ENCODE measurements at regions not wholly inside any gene's neighbourhood (a gene's known extent, or its start where the extent isn't known, plus 50 kb on each side); places are given as distances from the start of the nearest gene placed in this dataset.
"Not testable (repeated sequence)": the region's sequence is repeated elsewhere in the genome, so short reads cannot be mapped to it uniquely, and the experiment has no call there.

DNA sequence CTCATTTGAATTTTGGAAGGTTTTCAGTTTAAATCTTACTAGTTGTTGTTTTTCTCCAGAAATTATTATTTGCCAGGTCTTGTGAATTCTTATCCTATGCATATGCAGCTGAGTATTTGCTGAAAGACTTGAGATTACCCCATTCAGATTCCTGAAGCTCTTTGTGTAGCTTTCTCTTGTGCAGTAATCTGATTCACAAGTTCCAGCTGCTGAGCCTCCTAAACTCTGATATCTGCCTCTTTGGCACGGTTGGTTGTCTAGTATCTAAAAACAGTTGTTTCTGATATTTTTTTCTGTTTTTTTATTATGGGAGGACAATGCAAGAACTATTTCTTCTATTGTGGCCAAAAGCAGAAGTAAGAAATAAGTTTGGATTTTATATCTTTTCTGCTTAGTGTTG lies 863.9 kb upstream of the MANEA start:
- H3K27ac Mint-ChIP-seq, result no peak overlapping the region
- H3K4me3 Mint-ChIP-seq (ENCODE audit: low read depth), result no peak overlapping the region
- no peaks in the 10 kb centered on the region for H3K9me3 Mint-ChIP-seq (ENCODE audit: low read depth)

DNA sequence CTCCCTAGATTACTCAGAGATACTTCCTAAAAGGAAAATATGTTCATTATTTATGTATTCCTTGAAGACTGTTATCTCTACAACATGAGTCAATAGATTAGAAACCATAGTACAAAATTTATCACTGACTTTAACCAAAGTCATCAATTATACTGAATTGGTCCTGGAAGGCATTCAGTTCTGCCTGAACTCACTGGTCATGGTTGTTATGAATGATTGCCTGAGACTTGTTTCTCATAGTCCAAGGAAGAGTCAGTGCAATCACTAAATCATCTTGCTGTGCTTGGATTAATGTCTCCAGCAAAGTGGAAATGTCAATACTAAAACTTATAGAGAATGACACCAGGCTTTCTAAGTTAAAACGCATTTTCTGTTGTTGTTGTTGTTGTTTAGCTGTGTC lies 878.6 kb upstream of the MANEA start:
- Mint-ChIP-seq H3K36me3 (ENCODE audit: insufficient read depth) (no peaks in the 10 kb centered on the region), H3K27me3 (no peaks in the 10 kb centered on the region), H3K27ac (no peak overlapping the region), H3K4me1 (ENCODE audit: low read depth) (peaks cover 16% of the 10 kb centered on the region), H3K9me3 (ENCODE audit: low read depth) (peaks cover 3% of the 10 kb centered on the region), H3K4me3 (ENCODE audit: low read depth) (no peak overlapping the region)
- DNase-seq (ENCODE audit: low spot score, unreplicated experiment), result no peak
- TF ChIP-seq CTCF (IDR thresholded peaks at IDR 0.05; ENCODE audit: unreplicated experiment), result no peak

More for the DNA sequence above, 863.9 kb upstream of the MANEA start:
- TF ChIP-seq CTCF (IDR thresholded peaks at IDR 0.05; ENCODE audit: unreplicated experiment), result no peak
- no peaks in the 10 kb centered on the region for H3K27me3 Mint-ChIP-seq
- DNase-seq (ENCODE audit: low spot score, unreplicated experiment), result no peak
- no peaks in the 10 kb centered on the region for H3K4me1 Mint-ChIP-seq (ENCODE audit: low read depth)
- no peaks in the 10 kb centered on the region for H3K36me3 Mint-ChIP-seq (ENCODE audit: insufficient read depth)

DNA sequence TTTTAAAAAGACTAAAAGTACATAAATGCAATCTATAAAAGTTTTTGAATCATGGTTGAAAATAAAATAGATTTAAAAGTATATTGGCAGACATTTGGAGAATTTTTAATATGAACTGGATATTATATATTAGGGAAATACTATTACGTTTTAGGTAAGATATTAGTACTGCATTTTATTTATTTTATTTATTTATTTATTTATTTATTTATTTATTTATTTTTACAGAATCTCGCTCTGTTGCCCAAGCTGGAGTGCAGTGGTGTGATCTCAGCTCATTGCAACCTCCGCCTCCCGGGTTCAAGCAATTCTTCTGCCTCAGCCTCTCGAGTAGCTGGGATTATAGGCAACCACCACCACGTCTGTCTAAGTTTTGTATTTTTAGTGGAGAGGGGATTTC lies 890.1 kb upstream of the MANEA start:
- not testable (repeated sequence) for H3K4me1 Mint-ChIP-seq (ENCODE audit: low read depth); DNase-seq (ENCODE audit: low spot score, unreplicated experiment); H3K27ac Mint-ChIP-seq; H3K36me3 Mint-ChIP-seq (ENCODE audit: insufficient read depth); H3K9me3 Mint-ChIP-seq (ENCODE audit: low read depth); H3K27me3 Mint-ChIP-seq; H3K4me3 Mint-ChIP-seq (ENCODE audit: low read depth)

DNA sequence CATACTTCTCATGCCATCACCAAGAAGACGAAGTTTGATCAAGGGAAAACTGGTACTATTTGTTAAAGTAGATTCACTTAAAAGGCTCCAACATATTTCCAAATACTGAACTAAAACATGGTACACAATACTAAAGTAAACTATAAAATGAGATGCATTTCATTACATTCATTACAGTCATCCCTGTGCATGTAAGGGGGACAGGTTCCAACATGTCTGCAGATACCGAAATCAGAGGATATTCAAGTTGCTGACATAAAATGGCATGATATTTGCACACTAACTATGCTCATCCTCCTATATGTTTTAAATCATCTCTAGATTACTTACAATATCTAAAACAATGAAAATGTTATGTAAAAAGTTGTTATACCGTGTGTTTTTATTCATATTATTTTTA lies 893.9 kb upstream of the MANEA start:
- Mint-ChIP-seq H3K4me3 (ENCODE audit: low read depth) (no peak overlapping the region), H3K36me3 (ENCODE audit: insufficient read depth) (no peaks in the 10 kb centered on the region), H3K4me1 (ENCODE audit: low read depth) (no peaks in the 10 kb centered on the region), H3K27ac (no peak overlapping the region), H3K27me3 (no peaks in the 10 kb centered on the region), H3K9me3 (ENCODE audit: low read depth) (no peaks in the 10 kb centered on the region)
- no peak for TF ChIP-seq CTCF (IDR thresholded peaks at IDR 0.05; ENCODE audit: unreplicated experiment)
- DNase-seq (ENCODE audit: low spot score, unreplicated experiment), result no peak

DNA sequence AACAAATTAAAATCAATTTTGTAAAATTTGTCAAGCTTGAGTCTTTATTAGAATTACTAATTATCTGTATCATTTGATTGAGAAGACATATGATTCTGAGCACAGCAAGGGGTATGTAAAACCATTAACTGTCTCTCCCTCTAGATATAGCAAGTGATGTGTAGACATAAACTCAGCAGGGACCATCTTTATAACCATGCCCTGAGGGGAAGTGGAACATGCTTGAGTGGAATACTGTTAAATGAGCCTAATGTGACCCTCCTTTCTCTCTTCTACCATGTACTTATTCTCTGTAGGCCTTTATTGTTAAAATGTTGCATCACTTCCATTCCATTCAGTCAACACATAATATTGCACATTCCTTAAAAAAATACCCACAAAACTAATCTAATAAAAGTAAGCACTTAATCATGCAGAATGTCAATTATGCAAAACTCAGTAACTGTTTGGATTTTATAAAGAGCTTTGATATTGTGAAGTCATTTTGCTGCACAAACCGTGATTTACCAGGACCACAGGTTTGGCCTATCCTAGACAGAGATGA lies 896.6 kb upstream of the MANEA start:
- H3K4me1 Mint-ChIP-seq (ENCODE audit: low read depth), result no peaks in the 10 kb centered on the region
- no peaks in the 10 kb centered on the region for H3K27me3 Mint-ChIP-seq
- no peak overlapping the region for H3K4me3 Mint-ChIP-seq (ENCODE audit: low read depth)
- no peak for TF ChIP-seq CTCF (IDR thresholded peaks at IDR 0.05; ENCODE audit: unreplicated experiment)
- H3K27ac Mint-ChIP-seq, result no peak overlapping the region
- no peak for DNase-seq (ENCODE audit: low spot score, unreplicated experiment)
- peaks cover 3% of the 10 kb centered on the region for H3K9me3 Mint-ChIP-seq (ENCODE audit: low read depth)
- no peaks in the 10 kb centered on the region for H3K36me3 Mint-ChIP-seq (ENCODE audit: insufficient read depth)

DNA sequence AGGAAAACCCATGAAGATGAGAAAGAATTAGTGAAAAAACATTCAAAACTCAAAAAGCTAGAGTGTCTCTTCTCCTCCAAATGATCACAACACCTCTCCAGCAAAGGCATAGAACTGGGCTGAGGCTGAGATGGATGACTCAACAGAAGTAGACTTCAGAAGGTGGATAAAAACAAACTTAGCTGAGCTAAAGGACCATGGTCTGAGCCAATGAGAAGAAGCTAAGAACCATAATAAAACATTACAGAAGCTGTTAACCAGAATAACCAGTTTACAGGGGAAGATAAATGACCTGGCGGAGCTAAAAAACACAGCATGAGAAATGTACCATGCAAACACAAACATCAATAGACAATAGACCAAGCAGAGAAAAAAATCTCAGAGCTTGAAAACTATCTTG lies 904.1 kb upstream of the MANEA start:
- Mint-ChIP-seq H3K4me1 (ENCODE audit: low read depth) (peaks cover 11% of the 10 kb centered on the region), H3K36me3 (ENCODE audit: insufficient read depth) (peaks cover 2% of the 10 kb centered on the region), H3K9me3 (ENCODE audit: low read depth) (peaks cover 29% of the 10 kb centered on the region), H3K27me3 (no peaks in the 10 kb centered on the region), H3K27ac (no peak overlapping the region), H3K4me3 (ENCODE audit: low read depth) (no peak overlapping the region)
- DNase-seq (ENCODE audit: low spot score, unreplicated experiment), result no peak
- no peak for TF ChIP-seq CTCF (IDR thresholded peaks at IDR 0.05; ENCODE audit: unreplicated experiment)

Measured in progenitor cell of endocrine pancreas (in vitro differentiated cells).